ENCODE measurements at regions not wholly inside any gene's neighbourhood (a gene's known extent, or its start where the extent isn't known, plus 50 kb on each side); places are given as distances from the start of the nearest gene placed in this dataset.

DNA sequence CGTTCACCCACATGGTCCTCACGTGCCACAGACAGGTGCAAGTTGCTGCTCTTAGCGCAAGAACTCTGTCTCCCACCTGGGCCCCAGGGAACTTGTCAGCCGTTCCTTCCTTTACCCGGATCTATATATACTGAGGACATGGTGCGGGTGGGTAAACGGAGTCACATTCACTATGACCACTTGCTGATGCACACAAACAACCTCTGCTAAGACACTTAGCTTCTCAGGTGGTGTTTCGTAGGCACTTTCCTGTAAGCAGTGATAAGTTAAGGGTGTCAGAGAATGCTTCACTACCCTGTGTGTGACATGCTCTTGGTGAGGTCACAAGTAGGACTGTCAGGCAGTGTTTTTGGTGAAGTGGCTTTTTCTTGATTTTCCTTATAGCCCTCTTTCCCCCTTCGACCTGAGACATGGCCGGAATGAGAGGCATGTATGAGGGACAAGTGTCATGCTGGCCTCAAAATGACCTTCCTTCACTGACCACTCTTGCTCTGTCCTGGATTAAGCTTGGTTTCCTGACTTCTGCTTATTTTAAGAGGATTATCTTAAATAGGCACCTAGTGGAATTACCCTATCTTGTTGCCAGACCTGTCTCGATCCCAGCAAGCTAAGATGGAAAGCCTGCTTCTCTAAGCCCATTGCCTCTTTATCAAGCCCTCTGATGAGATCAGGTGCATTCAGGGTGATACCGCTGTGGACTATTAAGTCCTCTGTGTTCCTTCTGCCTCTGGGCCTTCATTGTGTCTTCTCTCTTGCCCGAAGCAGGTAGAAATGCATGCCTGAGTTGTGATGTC is 97.1 kb upstream of the CELF4 start:
- DNase-seq (no peak), ATAC-seq (no peak)
- intact Hi-C loops (cut with DNase I) = no loop called here
- TF ChIP-seq CTCF (IDR thresholded peaks at IDR 0.05) (no peak), POLR2A (IDR thresholded peaks at IDR 0.05) (no peak)
- peaks cover 0 to 3% (median 0%) of the 10 kb centered on the region in 12 donors for H3K4me1 ChIP-seq
- no peaks in the 10 kb centered on the region for H3K27me3 ChIP-seq
- no peaks in the 10 kb centered on the region for H3K36me3 ChIP-seq
- no peak overlapping the region for H3K4me3 ChIP-seq
- WGBS, 4 donors = 78 to 84% (median 81%) methylated on average over 12 to 13 of the region's 13 CpGs
- no peaks in the 10 kb centered on the region for H3K9me3 ChIP-seq
- no peak overlapping the region for H3K27ac ChIP-seq

DNA sequence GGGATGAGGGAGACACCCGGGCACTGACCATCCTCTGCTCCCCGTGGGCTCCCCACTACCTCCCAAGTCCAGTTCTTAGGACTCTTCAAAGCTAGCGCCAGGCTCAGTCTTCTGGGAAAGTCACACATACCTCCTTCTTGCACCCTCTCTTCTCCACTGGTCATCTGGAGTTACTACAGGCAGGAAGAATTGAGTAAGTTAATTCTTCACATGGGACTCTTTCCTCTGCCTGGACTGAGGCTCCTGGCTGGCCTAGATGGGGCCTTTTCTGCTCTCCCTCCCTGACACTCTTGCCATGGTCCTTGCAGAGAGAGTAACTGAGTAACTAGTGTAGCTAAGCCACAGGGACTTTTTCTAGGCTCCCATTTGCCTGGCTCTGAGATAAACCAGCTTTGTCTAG is 96.5 kb upstream of the CELF4 start:
- H3K4me3 ChIP-seq = no peak overlapping the region
- no peaks in the 10 kb centered on the region for H3K36me3 ChIP-seq
- H3K27ac ChIP-seq = no peak overlapping the region
- ATAC-seq (no peak), DNase-seq (no peak)
- no peaks in the 10 kb centered on the region for H3K27me3 ChIP-seq
- WGBS, 4 donors = 73 to 93% (median 81%) methylated on average over 2 to 3 of the region's 3 CpGs
- H3K4me1 ChIP-seq = peaks cover 0 to 3% (median 0%) of the 10 kb centered on the region in 12 donors
- no peaks in the 10 kb centered on the region for H3K9me3 ChIP-seq
- TF ChIP-seq POLR2A (IDR thresholded peaks at IDR 0.05) (no peak), CTCF (IDR thresholded peaks at IDR 0.05) (no peak)
- intact Hi-C loops (cut with DNase I) = no loop called here

DNA sequence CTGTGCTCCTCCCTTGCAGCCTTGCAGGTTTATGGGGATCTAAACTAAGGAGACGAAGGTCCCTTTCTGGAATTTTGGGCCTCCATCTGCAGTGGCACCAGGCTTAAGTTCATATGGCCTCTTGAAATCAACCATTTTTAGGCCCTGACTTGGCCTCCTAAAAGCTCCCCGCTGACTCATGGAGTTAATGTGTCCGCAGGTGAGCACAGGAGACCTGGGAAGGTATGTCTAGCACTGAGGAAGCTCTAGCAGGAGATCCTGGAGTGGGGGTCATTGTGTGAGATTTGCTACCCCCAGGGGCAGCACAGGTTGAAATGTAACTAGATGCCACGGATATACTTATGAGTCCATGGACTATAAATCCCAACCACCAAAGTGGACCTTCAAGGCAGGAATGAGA is 95.9 kb upstream of the CELF4 start:
- DNase-seq (no peak), ATAC-seq (no peak)
- Histone ChIP-seq H3K36me3 (no peaks in the 10 kb centered on the region), H3K27ac (no peak overlapping the region), H3K27me3 (no peaks in the 10 kb centered on the region), H3K4me1 (peaks cover 0 to 3% (median 0%) of the 10 kb centered on the region in 12 donors), H3K4me3 (no peak overlapping the region), H3K9me3 (no peaks in the 10 kb centered on the region)
- WGBS, 4 donors = 93 to 98% (median 95%) methylated on average over 4 of the region's 4 CpGs
- intact Hi-C loops (cut with DNase I) = no loop called here
- no peak for TF ChIP-seq POLR2A (IDR thresholded peaks at IDR 0.05)
- TF ChIP-seq CTCF (IDR thresholded peaks at IDR 0.05) = no peak

GRCh38 chr18:37661061-37661460 is 95.5 kb upstream of the CELF4 start:
- Histone ChIP-seq H3K4me3 (no peak overlapping the region), H3K36me3 (no peaks in the 10 kb centered on the region), H3K9me3 (no peaks in the 10 kb centered on the region), H3K27ac (no peak overlapping the region), H3K4me1 (peaks cover 0 to 3% (median 0%) of the 10 kb centered on the region in 12 donors), H3K27me3 (no peaks in the 10 kb centered on the region)
- intact Hi-C loops (cut with DNase I) = no loop called here
- DNase-seq = no peak
- TF ChIP-seq POLR2A (IDR thresholded peaks at IDR 0.05) = no peak
- no peak for TF ChIP-seq CTCF (IDR thresholded peaks at IDR 0.05)
- no peak for ATAC-seq
- WGBS, 4 donors = 88 to 96% (median 90%) methylated on average over 4 of the region's 4 CpGs
